Fibroblast of skin of right biceps (primary cell): ENCODE measurements at regions not wholly inside any gene's neighbourhood (a gene's known extent, or its start where the extent isn't known, plus 50 kb on each side); places are given as distances from the start of the nearest gene placed in this dataset.
"Not testable (repeated sequence)": the region's sequence is repeated elsewhere in the genome, so short reads cannot be mapped to it uniquely, and the experiment has no call there.

Experiments used
- DNase-seq: peaks from one replicate; pipeline ENCODE4 v3.0.0-alpha.2; 2013

GRCh38 chr18:8882632-8883408 lies 177.5 kb downstream of the MTCL1 start:
- DNase-seq, result peak; percentile 31

GRCh38 chr18:8883409-8883668 lies 178.0 kb downstream of the MTCL1 start:
- no peak for DNase-seq

- DNase-seq, result not testable (repeated sequence)
Observed at GRCh38 chr18:8887877-8888276, 182.5 kb downstream of the MTCL1 start.

- peak; percentile 58 for DNase-seq
Observed at GRCh38 chr18:8889489-8889888, 184.1 kb downstream of the MTCL1 start.

- DNase-seq, result not testable (repeated sequence)
Observed at GRCh38 chr18:8890503-8890902, 185.1 kb downstream of the MTCL1 start.

- peak; percentile 99 for DNase-seq
Observed at GRCh38 chr18:8890957-8891464, 185.7 kb downstream of the MTCL1 start.

GRCh38 chr18:8893221-8893620 lies 187.9 kb downstream of the MTCL1 start:
- DNase-seq, result no peak

GRCh38 chr18:8893628-8894231 lies 188.4 kb downstream of the MTCL1 start:
- no peak for DNase-seq

GRCh38 chr18:8894823-8895222 lies 189.5 kb downstream of the MTCL1 start:
- DNase-seq, result no peak

- DNase-seq, result no peak
Observed at GRCh38 chr18:8895341-8895740, 190.0 kb downstream of the MTCL1 start.

- peak; percentile 86 for DNase-seq
Observed at GRCh38 chr18:8895987-8896619, 190.7 kb downstream of the MTCL1 start.

- no peak for DNase-seq
Observed at GRCh38 chr18:8899000-8899399, 193.6 kb downstream of the MTCL1 start.

- DNase-seq, result no peak
Observed at GRCh38 chr18:8900552-8900951, 195.2 kb downstream of the MTCL1 start.

GRCh38 chr18:8901019-8901418 lies 195.7 kb downstream of the MTCL1 start:
- DNase-seq, result no peak

- no peak for DNase-seq
Observed at GRCh38 chr18:8904316-8904715, 198.2 kb upstream of the NDUFV2 start.

GRCh38 chr18:8908792-8909510 lies 193.5 kb upstream of the NDUFV2 start:
- DNase-seq, result no peak

GRCh38 chr18:8910186-8910822 lies 192.2 kb upstream of the NDUFV2 start:
- no peak for DNase-seq

- DNase-seq, result no peak
Observed at GRCh38 chr18:8910843-8911242, 191.7 kb upstream of the NDUFV2 start.

- DNase-seq, result no peak
Observed at GRCh38 chr18:8911408-8912340, 190.8 kb upstream of the NDUFV2 start.

GRCh38 chr18:8912348-8913326 lies 189.9 kb upstream of the NDUFV2 start:
- no peak for DNase-seq
